HepG2 (cell line): ENCODE measurements at regions not wholly inside any gene's neighbourhood (a gene's known extent, or its start where the extent isn't known, plus 50 kb on each side); places are given as distances from the start of the nearest gene placed in this dataset.

Experiments
- ATAC-seq: fragments of 200-7000 bp; cut with Tn5 transposase; 3 replicates; pipeline ENCODE4 v1.9.1; 2020; ENCODE audit warnings: mild to moderate bottlenecking, moderate library complexity
- BruUV-seq: library from RNA; stranded (reverse); fragments of 400-500 nt; replicated peaks from 2 replicates; lab custom pipeline; 2021; lab: Mats Ljungman, UMichigan
- CTCF ChIA-PET: fragments of 300-600 bp; formaldehyde crosslinking; extraction: SDS; loops from one replicate; lab custom pipeline; 2021; ENCODE audit warnings: low total read pairs, inconsistent platforms, low intra/inter-chr PET ratio; lab: Yijun Ruan, JAX
- POLR2A ChIA-PET: fragments of 350-600 bp; sonication (Branson Sonifier 250); formaldehyde crosslinking; loops from one replicate; lab custom pipeline; 2020; ENCODE audit warnings: antibody characterized with exemption, inconsistent platforms; lab: Yijun Ruan, JAX
- DNase-seq: peaks from one replicate; pipeline ENCODE4 v3.0.0-alpha.2; 2015; ENCODE audit warnings: low spot score
- FAIRE-seq: peaks from 3 replicates; lab custom pipeline; 2011; peaks lifted over from hg19 to GRCh38; lab: Jason Lieb, UNC
- H2AFZ ChIP-seq: one replicate; pipeline ENCODE4 v1.6.1; 2011; ENCODE audit warnings: low read length, inconsistent platforms
- H3K27ac ChIP-seq: fragments of 300-600 bp; 3 replicates; pipeline ENCODE4 v1.8.0; 2011; ENCODE audit warnings: mixed run types, mild to moderate bottlenecking, mixed read lengths, low read length, inconsistent platforms; ENCODE audit not compliant: insufficient read depth; ENCODE audit errors: extremely low read length
- H3K27me3 ChIP-seq, 2 experiments: fragments of 200-600 bp in 1 of 2; 2 replicates in 1 of 2; 3 replicates in 1 of 2; pipeline versions ENCODE4 v1.6.0 to v1.8.0; 2011; ENCODE audit warnings: low read length in 2 of 2, mild to moderate bottlenecking in 2 of 2, moderate library complexity in 2 of 2, inconsistent platforms in 1 of 2; ENCODE audit not compliant: insufficient read depth in 2 of 2, control insufficient read depth in 1 of 2
- H3K36me3 ChIP-seq, 2 experiments: fragments of 200-600 bp in 1 of 2; replicated peaks in 1 of 2; 2 replicates in 1 of 2; 3 replicates in 1 of 2; pipeline versions ENCODE4 v1.5.1 to v1.8.0; 2011; ENCODE audit warnings: low read length in 2 of 2, inconsistent platforms in 1 of 2; ENCODE audit not compliant: insufficient read depth in 2 of 2, control insufficient read depth in 1 of 2
- H3K4me1 ChIP-seq: 2 replicates; pipeline ENCODE4 v1.5.1; 2012; ENCODE audit warnings: low read length, inconsistent platforms; ENCODE audit not compliant: insufficient read depth
- H3K4me2 ChIP-seq: 2 replicates; pipeline ENCODE4 v1.6.0; 2011; ENCODE audit warnings: low read depth, low read length, inconsistent platforms
- H3K4me3 ChIP-seq, 3 experiments: fragments of 200-600 bp in 1 of 3; sonication (generic), shearing (Covaris generic) in 1 of 3; replicated peaks in 1 of 3; 2 replicates each; pipeline ENCODE4 v1.5.1; 2011 to 2016; ENCODE audit warnings: low read length in 3 of 3, inconsistent platforms in 2 of 3, low read depth in 2 of 3, mild to moderate bottlenecking in 2 of 3, control low read depth in 1 of 3, mixed read lengths in 1 of 3; ENCODE audit not compliant: insufficient read depth in 1 of 3
- H3K79me2 ChIP-seq: one replicate; pipeline ENCODE4 v1.6.1; 2011; ENCODE audit warnings: low read length, inconsistent platforms; ENCODE audit not compliant: insufficient read depth
- H3K9ac ChIP-seq: 2 replicates; pipeline ENCODE4 v1.6.0; 2011; ENCODE audit warnings: mild to moderate bottlenecking, low read depth, low read length, inconsistent platforms; ENCODE audit not compliant: insufficient read depth
- H3K9me3 ChIP-seq: 2 replicates; pipeline ENCODE4 v1.5.1; 2012; ENCODE audit warnings: mild to moderate bottlenecking, low read length
- H4K20me1 ChIP-seq: 2 replicates; pipeline ENCODE4 v1.6.0; 2011; ENCODE audit warnings: inconsistent platforms, mild to moderate bottlenecking, low read length, moderate library complexity; ENCODE audit not compliant: insufficient read depth
- ELK4 ChIP-seq: sonication (generic); formaldehyde crosslinking; IDR thresholded peaks from 2 replicates; pipeline ENCODE4 v1.9.0; 2021; ENCODE audit warnings: missing genetic modification reagents, borderline replicate concordance
- HNRNPH1 ChIP-seq: fragments of 200-400 bp; formaldehyde crosslinking; optimal IDR thresholded peaks from 2 replicates; pipeline ENCODE3; 2017; ENCODE audit warnings: mild to moderate bottlenecking, low read depth, low read length
- JARID2 ChIP-seq: sonication (generic); formaldehyde crosslinking; IDR thresholded peaks from 2 replicates; pipeline ENCODE4 v1.8.1; 2023; ENCODE audit warnings: missing genetic modification reagents, inconsistent platforms; ENCODE audit not compliant: insufficient replicate concordance
- ONECUT2 ChIP-seq: sonication (generic); formaldehyde crosslinking; IDR thresholded peaks from 2 replicates; pipeline ENCODE4 v1.4.0; 2020; ENCODE audit warnings: missing genetic modification reagents
- RXRA ChIP-seq: sonication (generic); formaldehyde crosslinking; IDR thresholded peaks from 2 replicates; pipeline ENCODE4 v1.5.1; 2020; ENCODE audit warnings: missing genetic modification reagents
- SAP130 ChIP-seq: IDR thresholded peaks from 2 replicates; pipeline ENCODE4 v1.6.1; 2016; ENCODE audit warnings: low read depth
- ZBTB43 ChIP-seq: sonication (generic); formaldehyde crosslinking; conservative IDR thresholded peaks from 2 replicates; pipeline ENCODE4 v1.4.0; 2020; ENCODE audit warnings: missing genetic modification reagents
- ZNF430 ChIP-seq: sonication (generic); formaldehyde crosslinking; IDR thresholded peaks from 2 replicates; pipeline ENCODE4 v1.9.0; 2021; ENCODE audit warnings: mild to moderate bottlenecking, missing genetic modification reagents
- ZNF510 ChIP-seq: sonication (generic); formaldehyde crosslinking; IDR thresholded peaks from 2 replicates; pipeline ENCODE4 v1.4.0; 2020; ENCODE audit warnings: low read depth, mild to moderate bottlenecking, missing genetic modification reagents
- WGBS: methylation state at CpG from one replicate; pipeline ENCODE4 v1.1.6; 2017; ENCODE audit warnings: low lambda C conversion rate; 5-methylcytosine and 5-hydroxymethylcytosine counted together
- in situ Hi-C: cut with HindIII; loops from 2 replicates; pipeline ENCODE4 v1.10.0; 2017; ENCODE audit warnings: low pct_unique_long_range_greater_than_20kb; ENCODE audit not compliant: extremely low pct_ligation_motif_present
- intact Hi-C: fragments of 100-400 bp; cut with micrococcal nuclease; formaldehyde crosslinking; loops from one replicate; pipeline ENCODE4 v1.10.0; 2022; ENCODE audit not compliant: unreplicated experiment

GRCh38 chr2:16386031-16386430 is 279.6 kb downstream of the CYRIA start:
- DNase-seq: no peak

GRCh38 chr2:16385341-16385740 is 280.3 kb downstream of the CYRIA start:
- Histone ChIP-seq H3K9ac (no peak overlapping the region), H3K79me2 (no peaks in the 10 kb centered on the region), H3K36me3 (no peaks in the 10 kb centered on the region), H3K4me2 (no peak overlapping the region), H3K27ac (no peak overlapping the region), H3K9me3 (no peaks in the 10 kb centered on the region), H2AFZ (no peak overlapping the region), H3K4me1 (no peaks in the 10 kb centered on the region), H3K27me3 (no peaks in the 10 kb centered on the region), H4K20me1 (no peaks in the 10 kb centered on the region), H3K4me3 (no peak overlapping the region)
- 45% methylated on average over 3 of the region's 3 CpGs for WGBS
- in situ Hi-C loops: no loop called here
- TF ChIP-seq HNRNPH1: no peak
- no peak for TF ChIP-seq ZNF430
- TF ChIP-seq ELK4 (CRISPR knock-in tag): no peak
- TF ChIP-seq RXRA: no peak
- no peak for TF ChIP-seq SAP130 (CRISPR knock-in tag)
- TF ChIP-seq JARID2: no peak
- TF ChIP-seq ZNF510: no peak
- TF ChIP-seq ZBTB43 (CRISPR knock-in tag): no peak
- POLR2A ChIA-PET: no interaction called here
- no peak for ATAC-seq
- no peak for FAIRE-seq
- no TSS peak for BruUV-seq
- CTCF ChIA-PET: no interaction called here
- DNase-seq: no peak
- intact Hi-C loops: no loop called here

More at GRCh38 chr2:16386031-16386430, 279.6 kb downstream of the CYRIA start:
- 30% methylated on average over 2 of the region's 2 CpGs for WGBS
- Histone ChIP-seq H4K20me1 (no peaks in the 10 kb centered on the region), H3K4me1 (no peaks in the 10 kb centered on the region), H3K27me3 (no peaks in the 10 kb centered on the region), H3K9me3 (no peaks in the 10 kb centered on the region), H3K36me3 (no peaks in the 10 kb centered on the region), H3K79me2 (no peaks in the 10 kb centered on the region), H3K4me2 (no peak overlapping the region), H3K27ac (no peak overlapping the region), H2AFZ (no peak overlapping the region), H3K9ac (no peak overlapping the region), H3K4me3 (no peak overlapping the region)
- no peak for TF ChIP-seq ONECUT2 (CRISPR knock-in tag)
- ChIA-PET CTCF (no interaction called here), POLR2A (no interaction called here)
- no TSS peak for BruUV-seq
- FAIRE-seq: no peak
- no peak for ATAC-seq
- in situ Hi-C loops (no loop called here), intact Hi-C loops (no loop called here)
